BLaER1 (cell line): ENCODE measurements at regions not wholly inside any gene's neighbourhood (a gene's known extent, or its start where the extent isn't known, plus 50 kb on each side); places are given as distances from the start of the nearest gene placed in this dataset.

Experiments
- H3K27ac ChIP-seq: shearing (Covaris generic); formaldehyde crosslinking; 2 replicates; pipeline ENCODE4 v1.8.1; 2022
- H3K27me3 ChIP-seq: shearing (Covaris generic); formaldehyde crosslinking; 2 replicates; pipeline ENCODE4 v1.8.1; 2022
- H3K36me3 ChIP-seq: shearing (Covaris generic); formaldehyde crosslinking; 2 replicates; pipeline ENCODE4 v1.8.1; 2022
- H3K4me1 ChIP-seq: shearing (Covaris generic); formaldehyde crosslinking; 2 replicates; pipeline ENCODE4 v1.8.1; 2022
- H3K4me2 ChIP-seq: shearing (Covaris generic); formaldehyde crosslinking; 2 replicates; pipeline ENCODE4 v1.8.1; 2022
- H3K4me3 ChIP-seq: shearing (Covaris generic); formaldehyde crosslinking; 2 replicates; pipeline ENCODE4 v1.8.1; 2022
- H3K9ac ChIP-seq: shearing (Covaris generic); formaldehyde crosslinking; 2 replicates; pipeline ENCODE4 v1.8.1; 2022
- H3K9me3 ChIP-seq: shearing (Covaris generic); formaldehyde crosslinking; 2 replicates; pipeline ENCODE4 v1.8.1; 2022
- H4K20me1 ChIP-seq: shearing (Covaris generic); formaldehyde crosslinking; 2 replicates; pipeline ENCODE4 v1.8.1; 2022
- Cebpa-rat ChIP-seq: shearing (Covaris generic); IDR thresholded peaks from 2 replicates; pipeline ENCODE4 v1.8.1; 2022

DNA sequence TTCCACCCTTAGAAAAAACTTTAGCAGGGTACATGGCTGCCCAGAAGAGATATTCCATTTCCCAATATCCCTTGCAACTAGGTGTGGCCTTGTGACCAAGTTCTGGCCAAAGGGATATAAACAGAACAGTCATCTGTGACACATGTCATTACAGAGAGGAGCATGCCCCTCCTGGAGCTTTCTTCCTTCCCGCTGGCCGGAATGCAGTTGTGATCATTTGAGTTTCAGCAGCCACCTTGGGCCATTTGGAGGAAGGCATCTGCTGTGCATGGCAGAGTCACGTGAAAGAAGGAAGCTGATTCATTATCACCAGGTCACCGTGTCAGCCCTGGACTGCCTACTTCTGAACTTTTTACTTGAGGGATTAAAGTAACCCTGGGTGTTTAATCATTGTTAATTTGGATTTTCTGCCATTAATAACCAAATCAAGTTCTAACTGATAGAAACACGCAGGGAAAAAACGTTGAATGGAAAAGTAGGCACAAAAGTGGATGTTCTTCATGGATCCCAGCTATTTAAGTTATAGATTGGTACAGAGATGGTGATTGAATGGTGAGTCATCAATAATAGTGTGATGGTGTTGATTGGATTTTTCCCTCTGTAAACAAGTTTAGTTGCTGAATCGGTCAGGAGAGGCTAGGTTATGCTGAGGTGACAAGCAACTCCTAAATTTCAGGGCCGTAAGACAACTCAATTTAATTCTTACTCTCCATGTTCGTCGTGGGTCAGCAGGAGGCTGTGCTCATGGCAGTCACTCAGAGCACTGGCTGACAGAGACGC is 80.7 kb upstream of the CCDC167 start:
- Histone ChIP-seq H3K9ac (no peak overlapping the region), H3K4me3 (no peak overlapping the region), H3K27me3 (no peaks in the 10 kb centered on the region)

DNA sequence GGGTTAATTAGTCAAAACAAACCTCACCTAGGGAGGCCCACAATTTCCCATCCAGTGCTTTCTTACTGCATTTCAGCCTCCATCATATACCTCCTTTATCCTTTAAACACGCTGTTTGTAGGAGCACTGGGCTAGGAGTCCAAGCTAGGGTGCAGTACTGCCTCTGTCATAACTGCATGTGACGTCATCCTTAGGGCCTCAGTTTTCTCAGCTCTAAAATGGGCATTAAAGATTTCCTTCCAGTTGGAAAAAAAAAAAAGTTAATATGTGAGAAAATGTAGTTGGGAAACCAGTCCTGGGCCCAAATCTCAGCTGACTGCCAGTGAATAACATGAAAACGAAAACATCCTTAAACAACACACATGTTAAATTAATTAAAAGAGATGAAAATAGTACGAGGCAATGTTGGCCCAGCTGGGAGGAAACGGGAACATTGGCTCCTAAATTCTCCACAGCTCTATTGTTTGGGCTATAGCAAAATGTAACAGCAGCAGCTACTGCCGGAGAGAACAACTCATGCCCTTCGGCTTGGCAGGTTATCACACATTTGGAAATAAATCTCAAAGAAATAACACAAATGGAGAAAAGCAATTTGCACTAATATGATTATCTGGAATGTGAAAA is 79.9 kb upstream of the CCDC167 start:
- peaks cover 51% of the 10 kb centered on the region for H3K4me1 ChIP-seq
- no peaks in the 10 kb centered on the region for H4K20me1 ChIP-seq
- no peaks in the 10 kb centered on the region for H3K36me3 ChIP-seq
- TF ChIP-seq Cebpa-rat: no peak
- H3K27ac ChIP-seq: no peak overlapping the region
- H3K4me3 ChIP-seq: no peak overlapping the region
- peak overlapping the region; percentile 37 for H3K4me2 ChIP-seq
- no peaks in the 10 kb centered on the region for H3K9me3 ChIP-seq
- no peak overlapping the region for H3K9ac ChIP-seq
- no peaks in the 10 kb centered on the region for H3K27me3 ChIP-seq

More for the DNA sequence above, 80.7 kb upstream of the CCDC167 start:
- H3K4me1 ChIP-seq: peaks cover 51% of the 10 kb centered on the region
- H3K27ac ChIP-seq: no peak overlapping the region
- H3K4me2 ChIP-seq: no peak overlapping the region
- H3K9me3 ChIP-seq: no peaks in the 10 kb centered on the region
- H3K36me3 ChIP-seq: no peaks in the 10 kb centered on the region
- H4K20me1 ChIP-seq: no peaks in the 10 kb centered on the region
- no peak for TF ChIP-seq Cebpa-rat

DNA sequence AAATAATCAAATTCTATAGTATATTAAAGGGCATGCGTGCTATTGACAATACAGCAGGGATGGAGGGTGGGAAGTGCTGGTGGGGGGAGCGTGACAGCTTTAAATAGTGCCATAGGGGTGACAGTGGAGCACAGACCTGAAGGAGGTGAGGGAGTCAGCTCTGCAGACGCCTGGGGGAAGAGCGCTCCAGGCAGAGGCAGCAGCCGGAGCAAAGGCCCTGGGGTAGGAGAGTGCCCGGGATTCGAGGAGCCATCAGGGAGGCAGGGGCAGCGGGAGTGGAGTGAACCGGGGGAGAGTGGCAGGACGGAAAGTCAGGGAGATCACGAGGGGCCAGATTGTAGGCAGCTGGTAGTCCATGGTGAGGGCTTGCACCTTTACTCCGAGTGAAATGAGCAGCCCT is 78.4 kb upstream of the CCDC167 start:
- Histone ChIP-seq H3K4me3 (no peak overlapping the region), H3K9me3 (no peaks in the 10 kb centered on the region), H3K27ac (no peak overlapping the region), H4K20me1 (no peaks in the 10 kb centered on the region), H3K4me2 (no peak overlapping the region; the same call in 1 of the 2 replicates), H3K4me1 (peaks cover 37% of the 10 kb centered on the region), H3K36me3 (no peaks in the 10 kb centered on the region), H3K27me3 (no peaks in the 10 kb centered on the region), H3K9ac (no peak overlapping the region)
- TF ChIP-seq Cebpa-rat: no peak

DNA sequence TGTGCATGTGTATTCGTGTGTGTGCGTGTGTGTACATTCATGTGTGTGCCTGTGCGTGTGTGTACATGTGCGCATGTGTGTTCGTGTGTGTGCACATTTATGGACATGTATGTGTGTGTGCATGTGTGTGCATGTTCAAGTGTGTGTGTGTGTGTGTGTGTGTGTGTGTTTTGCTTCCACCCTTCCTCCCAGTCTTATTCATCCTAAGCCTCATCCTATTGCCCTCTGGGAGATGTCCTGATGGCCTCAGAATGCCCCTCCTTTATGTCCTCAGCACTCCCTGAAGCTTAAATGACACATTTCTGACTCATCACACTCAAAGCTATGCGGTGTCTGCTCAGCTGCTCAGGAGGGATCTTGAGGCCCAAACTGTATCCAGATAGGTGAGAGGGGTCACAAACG is 76.6 kb upstream of the CCDC167 start:
- Histone ChIP-seq H3K27ac (no peak overlapping the region), H3K27me3 (no peaks in the 10 kb centered on the region), H3K36me3 (no peaks in the 10 kb centered on the region), H3K9me3 (no peaks in the 10 kb centered on the region), H3K4me2 (peak overlapping the region; percentile 27; the same call in 1 of the 2 replicates), H3K9ac (no peak overlapping the region), H3K4me3 (no peak overlapping the region), H4K20me1 (no peaks in the 10 kb centered on the region), H3K4me1 (peaks cover 32% of the 10 kb centered on the region)
- TF ChIP-seq Cebpa-rat: no peak

DNA sequence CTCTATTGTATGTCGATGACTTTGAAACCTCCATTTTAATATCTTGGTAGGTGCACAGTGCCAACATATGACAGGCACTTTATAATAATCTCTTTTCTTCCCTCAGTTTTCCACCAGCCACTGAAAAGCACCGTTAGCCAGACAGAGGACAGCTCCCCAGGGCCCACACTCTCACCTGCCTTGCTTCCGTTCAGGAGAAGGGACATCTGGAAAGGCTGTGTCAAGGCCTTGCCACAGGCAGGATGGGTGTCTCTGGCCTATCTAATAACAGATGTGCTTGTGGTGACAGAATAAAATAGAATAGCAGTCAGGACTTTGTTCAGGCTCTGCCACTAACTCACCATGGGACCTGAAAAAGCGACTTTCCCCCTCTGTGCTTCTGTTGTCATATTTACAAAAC is 75.5 kb upstream of the CCDC167 start:
- H3K4me2 ChIP-seq: peak overlapping the region; percentile 27
- H3K4me3 ChIP-seq: no peak overlapping the region
- no peak for TF ChIP-seq Cebpa-rat
- peaks cover 44% of the 10 kb centered on the region for H3K4me1 ChIP-seq
- H4K20me1 ChIP-seq: no peaks in the 10 kb centered on the region
- H3K9me3 ChIP-seq: no peaks in the 10 kb centered on the region
- no peaks in the 10 kb centered on the region for H3K36me3 ChIP-seq
- no peaks in the 10 kb centered on the region for H3K27me3 ChIP-seq
- no peak overlapping the region for H3K27ac ChIP-seq
- no peak overlapping the region for H3K9ac ChIP-seq

DNA sequence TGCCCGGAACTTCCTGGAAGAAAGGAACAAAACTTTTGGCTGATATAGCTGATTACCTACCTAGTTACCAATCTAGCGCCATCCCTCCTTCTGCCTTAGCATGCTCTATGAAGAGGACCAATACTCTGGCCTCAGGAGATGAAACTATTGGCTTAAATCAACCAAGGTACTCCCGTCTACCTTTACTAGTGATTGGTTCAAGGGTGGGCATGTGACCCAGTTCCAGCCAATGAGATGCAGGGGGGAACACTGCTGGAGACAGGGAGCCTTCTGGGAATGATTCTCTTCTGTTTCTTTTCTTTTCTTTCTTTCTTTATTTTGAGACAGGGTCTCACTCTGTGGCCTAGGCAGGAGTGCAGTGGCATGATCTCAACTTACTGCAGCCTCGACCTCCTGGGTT is 72.6 kb upstream of the CCDC167 start:
- no peaks in the 10 kb centered on the region for H4K20me1 ChIP-seq
- no peak for TF ChIP-seq Cebpa-rat
- no peaks in the 10 kb centered on the region for H3K27me3 ChIP-seq
- H3K4me3 ChIP-seq: no peak overlapping the region
- no peaks in the 10 kb centered on the region for H3K36me3 ChIP-seq
- no peak overlapping the region for H3K4me2 ChIP-seq
- H3K9me3 ChIP-seq: no peaks in the 10 kb centered on the region
- no peak overlapping the region for H3K9ac ChIP-seq
- H3K27ac ChIP-seq: no peak overlapping the region
- peaks cover 57% of the 10 kb centered on the region for H3K4me1 ChIP-seq

DNA sequence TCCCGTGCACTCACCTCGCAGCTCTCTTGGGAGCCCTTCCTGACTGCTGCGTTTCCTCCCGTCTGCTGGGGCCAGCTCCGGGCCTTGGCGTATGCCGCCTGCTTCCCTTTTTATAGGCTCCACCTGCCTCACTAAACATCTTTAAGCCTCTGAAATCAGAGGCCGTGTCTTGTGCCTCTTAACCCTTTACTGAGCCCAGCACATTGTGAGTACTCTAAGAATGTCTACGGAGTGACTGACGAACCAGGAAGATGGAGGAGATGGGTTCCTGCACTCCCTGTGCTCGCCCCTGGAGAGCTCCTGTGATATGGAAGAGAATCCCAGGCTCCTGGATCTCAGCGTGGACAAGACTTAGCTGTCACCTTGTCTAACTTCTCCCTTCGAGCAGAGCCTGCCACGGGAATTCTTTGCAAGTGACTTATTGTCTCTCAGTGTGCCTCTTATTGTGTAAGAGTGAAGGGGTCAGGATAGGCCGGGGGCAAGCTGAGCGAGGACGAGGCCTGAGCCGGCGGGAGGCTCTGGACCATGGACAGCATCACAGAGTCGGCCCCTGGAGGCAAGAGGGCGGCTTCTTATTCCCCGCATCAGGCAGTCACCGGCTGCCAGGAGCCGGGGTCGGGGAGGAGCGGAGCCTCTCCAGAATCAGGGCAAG is 70.9 kb upstream of the CCDC167 start:
- H3K27me3 ChIP-seq: no peaks in the 10 kb centered on the region
- H3K27ac ChIP-seq: no peak overlapping the region
- peak overlapping the region; percentile 95 for H3K4me2 ChIP-seq
- H4K20me1 ChIP-seq: no peaks in the 10 kb centered on the region
- H3K9ac ChIP-seq: no peak overlapping the region
- H3K9me3 ChIP-seq: no peaks in the 10 kb centered on the region
- TF ChIP-seq Cebpa-rat: no peak
- H3K4me3 ChIP-seq: no peak overlapping the region
- H3K4me1 ChIP-seq: peaks cover 68% of the 10 kb centered on the region
- no peaks in the 10 kb centered on the region for H3K36me3 ChIP-seq

- no peak overlapping the region for H3K27ac ChIP-seq
- no peak overlapping the region for H3K4me3 ChIP-seq
- H4K20me1 ChIP-seq: no peaks in the 10 kb centered on the region
- H3K4me1 ChIP-seq: peaks cover 68% of the 10 kb centered on the region
- H3K9me3 ChIP-seq: no peaks in the 10 kb centered on the region
- no peak overlapping the region for H3K9ac ChIP-seq
- no peaks in the 10 kb centered on the region for H3K27me3 ChIP-seq
- peak overlapping the region; percentile 95 for H3K4me2 ChIP-seq
- TF ChIP-seq Cebpa-rat: no peak
- no peaks in the 10 kb centered on the region for H3K36me3 ChIP-seq
Observed at GRCh38 chr6:37569743-37570481, 70.2 kb upstream of the CCDC167 start.

DNA sequence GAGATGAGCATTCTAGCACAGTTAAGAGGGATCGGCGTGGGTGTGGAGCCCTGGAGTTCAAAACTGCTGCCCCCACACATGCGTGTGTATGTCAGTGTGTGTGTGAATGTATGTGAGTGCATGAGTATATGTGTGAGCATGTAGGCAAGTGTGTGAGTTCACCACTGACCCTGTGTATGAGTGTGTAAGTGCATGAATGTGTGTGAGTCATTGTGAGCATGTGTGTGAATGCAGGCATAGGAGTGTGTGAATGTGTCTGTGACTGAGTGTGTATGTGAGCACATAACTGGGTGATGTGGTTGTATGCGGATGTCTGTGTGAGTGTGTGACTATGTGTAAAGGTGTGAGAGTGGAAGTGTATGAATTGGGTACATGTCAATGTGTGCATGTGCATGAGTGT is 69.6 kb upstream of the CCDC167 start:
- no peaks in the 10 kb centered on the region for H4K20me1 ChIP-seq
- H3K4me2 ChIP-seq: peak overlapping the region; percentile 95
- H3K4me3 ChIP-seq: no peak overlapping the region
- no peak for TF ChIP-seq Cebpa-rat
- H3K27me3 ChIP-seq: no peaks in the 10 kb centered on the region
- H3K27ac ChIP-seq: no peak overlapping the region
- H3K4me1 ChIP-seq: peaks cover 71% of the 10 kb centered on the region
- H3K9me3 ChIP-seq: no peaks in the 10 kb centered on the region
- H3K9ac ChIP-seq: no peak overlapping the region
- no peaks in the 10 kb centered on the region for H3K36me3 ChIP-seq
